ENCODE measurements at regions not wholly inside any gene's neighbourhood (a gene's known extent, or its start where the extent isn't known, plus 50 kb on each side); places are given as distances from the start of the nearest gene placed in this dataset.
A peak's percentile ranks its signal among the peaks of the same experiment; 100 is the strongest.

DNA sequence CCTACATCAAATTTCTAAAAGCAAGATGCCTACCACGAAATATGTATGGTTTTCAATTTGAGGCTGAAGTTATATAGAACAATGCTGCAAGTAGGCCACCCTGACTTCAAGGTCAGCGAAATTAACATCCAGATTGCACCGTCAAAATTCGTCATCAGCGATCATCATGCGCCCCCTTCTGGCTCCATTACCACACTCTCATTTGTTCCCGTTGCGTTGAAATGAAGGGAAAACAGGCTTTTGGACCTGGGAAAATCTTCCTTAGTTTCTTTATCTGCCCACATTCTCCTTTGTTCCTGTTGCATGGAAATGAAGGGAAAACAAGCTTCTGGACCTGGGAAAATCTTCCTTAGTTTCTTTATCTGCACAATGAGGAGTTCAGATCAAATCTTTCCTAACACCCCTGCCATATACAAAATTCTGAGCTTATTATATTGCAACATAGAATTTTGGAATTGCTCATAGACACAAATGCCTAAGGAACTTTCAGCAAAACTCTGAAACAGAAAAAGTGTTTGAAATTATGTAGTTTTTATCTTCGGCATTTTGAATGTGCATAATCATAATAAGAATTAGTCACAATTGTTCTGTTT is 98.2 kb upstream of the PRKCQ start:
- TF ChIP-seq POLR2A (IDR thresholded peaks at IDR 0.05), result no peak
- peak; percentile 38 to 78 (median 67) for TF ChIP-seq CTCF (IDR thresholded peaks at IDR 0.05)
